ENCODE measurements at regions not wholly inside any gene's neighbourhood (a gene's known extent, or its start where the extent isn't known, plus 50 kb on each side); places are given as distances from the start of the nearest gene placed in this dataset.
A peak's percentile ranks its signal among the peaks of the same experiment; 100 is the strongest.

- no peaks in the 10 kb centered on the region for H3K79me2 ChIP-seq (ENCODE audit: low read length)
- H3K9me2 ChIP-seq (replicated peaks; ENCODE audit: low read length): no peaks in the 10 kb centered on the region
- H3F3A ChIP-seq (ENCODE audit: low read length, unreplicated experiment): no peaks in the 10 kb centered on the region
- DNase-seq (no peak), ATAC-seq (no peak)
- no peaks in the 10 kb centered on the region for H3K27me3 ChIP-seq (ENCODE audit: low read length)
- intact Hi-C loops (cut with micrococcal nuclease): no loop called here
- H3K4me2 ChIP-seq (ENCODE audit: low read length): no peak overlapping the region
- H3K27ac ChIP-seq (ENCODE audit: low read length): no peak overlapping the region
- no peaks in the 10 kb centered on the region for H3K9me3 ChIP-seq (ENCODE audit: low read length)
- no peaks in the 10 kb centered on the region for H3K4me1 ChIP-seq (ENCODE audit: insufficient read depth, low read length)
- H3K9ac ChIP-seq (ENCODE audit: low read length): no peak overlapping the region
- no TSS peak for BruUV-seq (replicated peaks)
- H3K36me3 ChIP-seq (ENCODE audit: low read depth, low read length): no peaks in the 10 kb centered on the region
- TF ChIP-seq EZH2 (IDR thresholded peaks at IDR 0.05; ENCODE audit: low read length, unreplicated experiment) (no peak), CTCF (conservative IDR thresholded peaks at IDR 0.05; ENCODE audit: low read depth, low read length) (no peak), EZH2phosphoT487 (IDR thresholded peaks at IDR 0.05; ENCODE audit: borderline replicate concordance, low read length) (no peak)
- no peak overlapping the region for H2AFZ ChIP-seq (ENCODE audit: low read length)
- no peaks in the 10 kb centered on the region for H4K20me1 ChIP-seq (ENCODE audit: low read length)
- CTCF ChIA-PET: no interaction called here
- no peak overlapping the region for H3K4me3 ChIP-seq (ENCODE audit: low read length)
- POLR2A ChIA-PET (ENCODE audit: unreplicated experiment): no interaction called here
Observed at GRCh38 chr21:15301014-15301413, 236.2 kb upstream of the NRIP1 start.

- BruUV-seq (replicated peaks): no TSS peak
Observed at GRCh38 chr21:15301736-15302135, 236.9 kb upstream of the NRIP1 start.

GRCh38 chr21:15306271-15306670 lies 241.5 kb upstream of the NRIP1 start:
- Histone ChIP-seq H4K20me1 (ENCODE audit: low read length) (no peaks in the 10 kb centered on the region), H3K27ac (ENCODE audit: low read length) (no peak overlapping the region), H3K9me3 (ENCODE audit: low read length) (no peaks in the 10 kb centered on the region), H3K4me3 (ENCODE audit: low read length) (no peak overlapping the region), H3K9ac (ENCODE audit: low read length) (no peak overlapping the region), H3K9me2 (replicated peaks; ENCODE audit: low read length) (no peaks in the 10 kb centered on the region), H3K4me2 (ENCODE audit: low read length) (no peak overlapping the region), H3K27me3 (ENCODE audit: low read length) (no peaks in the 10 kb centered on the region), H3K4me1 (ENCODE audit: insufficient read depth, low read length) (peaks cover 16% of the 10 kb centered on the region), H2AFZ (ENCODE audit: low read length) (no peak overlapping the region), H3K79me2 (ENCODE audit: low read length) (no peaks in the 10 kb centered on the region), H3K36me3 (ENCODE audit: low read depth, low read length) (no peaks in the 10 kb centered on the region), H3F3A (ENCODE audit: low read length, unreplicated experiment) (no peaks in the 10 kb centered on the region)
- DNase-seq: no peak
- TF ChIP-seq CTCF (conservative IDR thresholded peaks at IDR 0.05; ENCODE audit: low read depth, low read length) (no peak), EZH2phosphoT487 (IDR thresholded peaks at IDR 0.05; ENCODE audit: borderline replicate concordance, low read length) (no peak), EZH2 (IDR thresholded peaks at IDR 0.05; ENCODE audit: low read length, unreplicated experiment) (no peak)
- no TSS peak for BruUV-seq (replicated peaks)
- intact Hi-C loops (cut with micrococcal nuclease): no loop called here
- ChIA-PET POLR2A (ENCODE audit: unreplicated experiment) (no interaction called here), CTCF (no interaction called here)
- ATAC-seq: no peak

More at GRCh38 chr21:15301736-15302135, 236.9 kb upstream of the NRIP1 start:
- H3K27me3 ChIP-seq (ENCODE audit: low read length): no peaks in the 10 kb centered on the region
- CTCF ChIA-PET: no interaction called here
- H4K20me1 ChIP-seq (ENCODE audit: low read length): no peaks in the 10 kb centered on the region
- no peak overlapping the region for H3K4me3 ChIP-seq (ENCODE audit: low read length)
- intact Hi-C loops (cut with micrococcal nuclease): no loop called here
- POLR2A ChIA-PET (ENCODE audit: unreplicated experiment): no interaction called here
- no peaks in the 10 kb centered on the region for H3F3A ChIP-seq (ENCODE audit: low read length, unreplicated experiment)
- H3K4me1 ChIP-seq (ENCODE audit: insufficient read depth, low read length): no peaks in the 10 kb centered on the region
- H2AFZ ChIP-seq (ENCODE audit: low read length): peak overlapping the region; percentile 29; the same call in 1 of the 2 replicates
- H3K9me2 ChIP-seq (replicated peaks; ENCODE audit: low read length): no peaks in the 10 kb centered on the region
- H3K9ac ChIP-seq (ENCODE audit: low read length): no peak overlapping the region
- no peaks in the 10 kb centered on the region for H3K79me2 ChIP-seq (ENCODE audit: low read length)
- no peak overlapping the region for H3K27ac ChIP-seq (ENCODE audit: low read length)
- TF ChIP-seq EZH2phosphoT487 (IDR thresholded peaks at IDR 0.05; ENCODE audit: borderline replicate concordance, low read length) (no peak), EZH2 (IDR thresholded peaks at IDR 0.05; ENCODE audit: low read length, unreplicated experiment) (no peak), CTCF (conservative IDR thresholded peaks at IDR 0.05; ENCODE audit: low read depth, low read length) (no peak)
- no peaks in the 10 kb centered on the region for H3K9me3 ChIP-seq (ENCODE audit: low read length)
- no peak for ATAC-seq
- peak; percentile 24 for DNase-seq
- H3K4me2 ChIP-seq (ENCODE audit: low read length): no peak overlapping the region
- no peaks in the 10 kb centered on the region for H3K36me3 ChIP-seq (ENCODE audit: low read depth, low read length)

All from PC-3 (cell line).